Fibroblast of lung (primary cell): ENCODE measurements at regions not wholly inside any gene's neighbourhood (a gene's known extent, or its start where the extent isn't known, plus 50 kb on each side); places are given as distances from the start of the nearest gene placed in this dataset.
"Not testable (repeated sequence)": the region's sequence is repeated elsewhere in the genome, so short reads cannot be mapped to it uniquely, and the experiment has no call there.

Experiments used
- DNase-seq, 2 donors: peaks; one replicate each; pipeline versions ENCODE4 v3.0.0 to v3.0.0-alpha.2; 2010; ENCODE audit warnings: low read depth in 2 of 2
- H2AFZ ChIP-seq: 2 replicates; pipeline ENCODE4 v1.5.1; 2012; ENCODE audit warnings: low read length, control low read depth, inconsistent platforms
- H3K27ac ChIP-seq: 2 replicates; pipeline ENCODE4 v1.5.1; 2011; ENCODE audit warnings: low read length, control low read depth; ENCODE audit not compliant: insufficient read depth
- H3K27me3 ChIP-seq: 2 replicates; pipeline ENCODE4 v1.5.1; 2011; ENCODE audit warnings: mild to moderate bottlenecking, low read length; ENCODE audit not compliant: control insufficient read depth, insufficient read depth
- H3K36me3 ChIP-seq: 2 replicates; pipeline ENCODE4 v1.5.1; 2011; ENCODE audit warnings: low read length; ENCODE audit not compliant: control insufficient read depth, insufficient read depth
- H3K4me1 ChIP-seq: 2 replicates; pipeline ENCODE4 v1.5.1; 2011; ENCODE audit warnings: low read length; ENCODE audit not compliant: control insufficient read depth, insufficient read depth; ENCODE audit errors: extremely low read depth
- H3K4me2 ChIP-seq: 2 replicates; pipeline ENCODE4 v1.5.1; 2011; ENCODE audit warnings: low read length, control low read depth; ENCODE audit not compliant: insufficient read depth; ENCODE audit errors: extremely low read depth
- H3K4me3 ChIP-seq, 4 experiments: fragments of 200-600 bp in 1 of 4; sonication (generic) in 1 of 4; replicated peaks in 1 of 4; 2 replicates each; pipeline ENCODE4 v1.5.1; 2011 to 2016; ENCODE audit warnings: low read length in 4 of 4, low read depth in 3 of 4, mild to moderate bottlenecking in 3 of 4, control low read depth in 2 of 4, inconsistent platforms in 1 of 4, mixed read lengths in 1 of 4; ENCODE audit not compliant: insufficient read depth in 1 of 4; ENCODE audit errors: control extremely low read depth in 1 of 4
- H3K79me2 ChIP-seq: 2 replicates; pipeline ENCODE4 v1.5.1; 2012; ENCODE audit warnings: mild to moderate bottlenecking, low read length, inconsistent platforms; ENCODE audit not compliant: control insufficient read depth, insufficient read depth
- H3K9ac ChIP-seq: 2 replicates; pipeline ENCODE4 v1.5.1; 2011; ENCODE audit warnings: mild to moderate bottlenecking, low read length, control low read depth; ENCODE audit not compliant: insufficient read depth
- H3K9me3 ChIP-seq: 2 replicates; pipeline ENCODE4 v1.5.1; 2012; ENCODE audit warnings: low read depth, low read length; ENCODE audit not compliant: control insufficient read depth, insufficient read depth
- H4K20me1 ChIP-seq: 2 replicates; pipeline ENCODE4 v1.5.1; 2011; ENCODE audit warnings: low read length; ENCODE audit not compliant: control insufficient read depth, insufficient read depth; ENCODE audit errors: extremely low read depth
- CTCF ChIP-seq, 2 donors: IDR thresholded peaks in 1 of 2; conservative IDR thresholded peaks in 1 of 2; 1 replicate in 1 of 2; 2 replicates in 1 of 2; pipeline ENCODE4 v1.5.1; 2011 to 2012; ENCODE audit warnings: low read length in 2 of 2, control low read depth in 1 of 2, inconsistent platforms in 1 of 2, low read depth in 1 of 2, mild to moderate bottlenecking in 1 of 2
- EZH2 ChIP-seq: IDR thresholded peaks from 2 replicates; pipeline ENCODE4 v1.5.1; 2012; ENCODE audit warnings: low read length, control low read depth, mild to moderate bottlenecking; ENCODE audit errors: missing control alignments

GRCh38 chr2:138312061-138312460 lies 189.5 kb upstream of the SPOPL start:
- no peaks in the 10 kb centered on the region for H3K36me3 ChIP-seq
- H3K4me2 ChIP-seq: no peak overlapping the region
- no peak overlapping the region for H3K4me3 ChIP-seq
- H3K9ac ChIP-seq: no peak overlapping the region
- H2AFZ ChIP-seq: no peak overlapping the region
- no peaks in the 10 kb centered on the region for H4K20me1 ChIP-seq
- H3K27me3 ChIP-seq: no peaks in the 10 kb centered on the region
- H3K79me2 ChIP-seq: no peaks in the 10 kb centered on the region
- H3K4me1 ChIP-seq: no peaks in the 10 kb centered on the region
- no peak for DNase-seq
- no peaks in the 10 kb centered on the region for H3K9me3 ChIP-seq
- TF ChIP-seq EZH2: no peak
- no peak for TF ChIP-seq CTCF (conservative IDR thresholded peaks at IDR 0.05 in 1 of 2, IDR thresholded peaks at IDR 0.05 in 1 of 2; ENCODE audit: low read depth in 1 of 2, low read length in 2 of 2)
- H3K27ac ChIP-seq: no peak overlapping the region

- H3K79me2 ChIP-seq, H3K9me3 ChIP-seq, H3K9ac ChIP-seq, H3K4me3 ChIP-seq, H3K4me1 ChIP-seq, H3K27me3 ChIP-seq, H4K20me1 ChIP-seq, H3K27ac ChIP-seq, H3K4me2 ChIP-seq, H3K36me3 ChIP-seq, DNase-seq, H2AFZ ChIP-seq: not testable (repeated sequence)
These were observed 186.0 kb upstream of the SPOPL start for GRCh38 chr2:138315619-138316018.

GRCh38 chr2:138319616-138320015 lies 182.0 kb upstream of the SPOPL start:
- no peak for DNase-seq
- no peaks in the 10 kb centered on the region for H3K4me1 ChIP-seq
- no peak overlapping the region for H3K27ac ChIP-seq
- H3K27me3 ChIP-seq: no peaks in the 10 kb centered on the region
- no peaks in the 10 kb centered on the region for H3K79me2 ChIP-seq
- TF ChIP-seq EZH2: no peak
- TF ChIP-seq CTCF (conservative IDR thresholded peaks at IDR 0.05 in 1 of 2, IDR thresholded peaks at IDR 0.05 in 1 of 2; ENCODE audit: low read depth in 1 of 2, low read length in 2 of 2): no peak
- H2AFZ ChIP-seq: no peak overlapping the region
- H4K20me1 ChIP-seq: no peaks in the 10 kb centered on the region
- no peaks in the 10 kb centered on the region for H3K9me3 ChIP-seq
- no peak overlapping the region for H3K4me2 ChIP-seq
- no peak overlapping the region for H3K9ac ChIP-seq
- H3K4me3 ChIP-seq: no peak overlapping the region
- no peaks in the 10 kb centered on the region for H3K36me3 ChIP-seq

GRCh38 chr2:138321458-138321857 lies 180.1 kb upstream of the SPOPL start:
- H2AFZ ChIP-seq: no peak overlapping the region
- no peaks in the 10 kb centered on the region for H4K20me1 ChIP-seq
- no peak overlapping the region for H3K27ac ChIP-seq
- no peaks in the 10 kb centered on the region for H3K9me3 ChIP-seq
- DNase-seq: no peak
- TF ChIP-seq CTCF (conservative IDR thresholded peaks at IDR 0.05 in 1 of 2, IDR thresholded peaks at IDR 0.05 in 1 of 2; ENCODE audit: low read depth in 1 of 2, low read length in 2 of 2) (no peak), EZH2 (no peak)
- H3K79me2 ChIP-seq: no peaks in the 10 kb centered on the region
- no peaks in the 10 kb centered on the region for H3K4me1 ChIP-seq
- no peaks in the 10 kb centered on the region for H3K27me3 ChIP-seq
- H3K36me3 ChIP-seq: no peaks in the 10 kb centered on the region
- no peak overlapping the region for H3K4me3 ChIP-seq
- no peak overlapping the region for H3K9ac ChIP-seq
- no peak overlapping the region for H3K4me2 ChIP-seq
